ENCODE measurements at regions not wholly inside any gene's neighbourhood (a gene's known extent, or its start where the extent isn't known, plus 50 kb on each side); places are given as distances from the start of the nearest gene placed in this dataset.
A peak's percentile ranks its signal among the peaks of the same experiment; 100 is the strongest.
"Not testable (repeated sequence)": the region's sequence is repeated elsewhere in the genome, so short reads cannot be mapped to it uniquely, and the experiment has no call there.

DNA sequence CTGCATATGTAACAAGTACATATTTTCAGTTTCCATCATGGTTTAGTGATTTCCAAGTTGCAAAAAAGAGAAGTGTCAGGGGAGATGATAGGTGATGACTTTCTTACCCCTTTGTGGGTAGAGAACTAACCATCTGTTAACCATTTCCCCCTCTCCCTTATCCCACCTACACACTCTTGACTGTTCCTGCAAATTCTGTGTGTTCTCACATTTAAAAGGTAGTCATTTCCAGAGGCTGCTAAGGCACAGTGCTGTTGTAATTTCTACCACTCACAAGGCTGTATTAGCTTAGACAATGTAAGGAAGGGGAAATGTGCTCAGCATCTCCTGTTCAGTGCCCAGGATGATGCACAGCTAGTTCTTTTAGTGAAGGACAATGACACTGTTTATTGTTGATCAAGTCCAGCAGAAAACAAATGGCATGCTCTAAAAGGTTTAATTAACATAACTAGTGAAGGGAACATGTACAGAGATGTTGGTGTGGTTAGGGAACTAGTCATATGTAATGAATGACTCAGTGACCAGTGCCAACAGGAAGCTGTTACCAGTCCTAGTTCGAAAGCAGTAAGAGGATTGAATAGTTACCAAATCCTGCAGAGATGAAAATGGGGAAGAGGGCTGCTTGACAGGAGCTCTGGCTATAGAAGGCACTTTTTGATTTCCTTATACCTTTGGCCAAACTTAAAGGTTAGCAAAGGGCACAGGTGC, 165.1 kb downstream of the PLK2 start:
- DNase-seq = peak in 1 of 2 experiments; percentile 15

DNA sequence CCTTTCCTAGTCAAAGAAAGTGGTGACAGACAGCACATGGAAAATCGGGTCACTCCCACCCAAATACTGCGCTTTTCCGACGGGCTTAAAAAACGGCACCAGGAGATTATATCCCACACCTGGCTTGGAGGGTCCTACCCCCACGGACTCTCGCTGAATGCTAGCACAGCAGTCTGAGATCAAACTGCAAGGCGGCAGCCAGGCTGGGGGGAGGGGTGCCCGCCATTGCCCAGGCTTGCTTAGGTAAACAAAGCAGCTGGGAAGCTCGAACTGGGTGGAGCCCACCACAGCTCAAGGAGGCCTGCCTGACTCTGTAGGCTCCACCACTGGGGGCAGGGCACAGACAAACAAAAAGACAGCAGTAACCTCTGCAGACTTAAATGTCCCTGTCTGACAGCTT, 171.6 kb downstream of the PLK2 start:
- not testable (repeated sequence) for DNase-seq

DNA sequence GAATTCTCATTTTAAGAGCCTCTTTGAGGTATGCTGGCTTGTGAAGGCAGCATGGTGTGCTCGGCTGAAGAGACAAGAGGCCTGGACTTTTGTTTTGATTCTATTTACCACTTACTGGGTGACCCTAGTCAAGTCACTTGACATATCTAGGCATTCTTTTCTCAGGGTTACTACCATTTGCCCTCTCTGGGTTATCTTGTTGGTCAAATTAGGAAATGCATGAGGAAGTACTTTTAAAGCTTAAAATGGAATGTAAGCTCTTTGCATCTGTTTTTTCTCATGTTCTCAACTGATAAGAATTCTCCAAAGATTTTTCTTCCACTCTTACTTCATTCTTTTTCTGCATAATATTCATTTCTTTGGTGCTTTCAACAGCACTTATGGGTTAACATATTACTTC, 173.1 kb downstream of the PLK2 start:
- no peak for DNase-seq

DNA sequence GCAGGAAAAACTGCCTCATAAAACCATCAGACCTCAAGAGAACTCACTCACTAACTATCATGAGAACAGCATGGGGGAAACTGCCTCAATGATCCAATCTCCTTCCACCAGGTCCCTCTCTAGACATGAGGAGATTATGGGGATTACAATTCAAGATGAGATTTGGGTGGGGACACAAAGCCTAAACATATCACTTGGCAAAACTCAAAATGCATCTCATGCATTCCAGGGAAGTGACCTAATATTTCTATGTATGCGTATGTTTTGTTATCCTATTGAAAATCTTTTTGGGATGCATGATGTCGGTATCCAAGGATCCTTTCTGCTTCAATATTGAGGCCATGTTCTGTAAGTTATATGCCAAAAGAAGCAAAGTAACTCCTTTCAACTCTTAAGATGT, 174.0 kb downstream of the PLK2 start:
- no peak for DNase-seq

DNA sequence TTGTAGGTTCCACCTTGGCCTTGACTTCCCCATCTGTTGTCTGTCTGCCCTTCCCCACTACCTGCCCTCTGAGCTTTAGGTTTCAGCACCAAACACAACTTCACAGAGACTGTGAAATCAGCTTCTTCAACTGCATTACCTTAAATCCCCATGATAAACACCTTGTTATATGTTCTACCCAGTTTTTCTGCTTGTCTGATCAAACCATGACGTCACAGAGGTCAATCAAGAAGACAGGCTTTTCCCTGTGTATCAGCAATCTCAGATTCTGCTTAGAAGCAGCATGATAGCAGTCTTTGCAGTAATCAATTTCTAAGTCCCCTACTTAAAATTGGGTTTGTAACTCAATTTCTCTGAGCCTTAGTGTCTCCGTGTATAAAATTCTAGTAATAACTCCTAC, 175.0 kb downstream of the PLK2 start:
- no peak for DNase-seq

DNA sequence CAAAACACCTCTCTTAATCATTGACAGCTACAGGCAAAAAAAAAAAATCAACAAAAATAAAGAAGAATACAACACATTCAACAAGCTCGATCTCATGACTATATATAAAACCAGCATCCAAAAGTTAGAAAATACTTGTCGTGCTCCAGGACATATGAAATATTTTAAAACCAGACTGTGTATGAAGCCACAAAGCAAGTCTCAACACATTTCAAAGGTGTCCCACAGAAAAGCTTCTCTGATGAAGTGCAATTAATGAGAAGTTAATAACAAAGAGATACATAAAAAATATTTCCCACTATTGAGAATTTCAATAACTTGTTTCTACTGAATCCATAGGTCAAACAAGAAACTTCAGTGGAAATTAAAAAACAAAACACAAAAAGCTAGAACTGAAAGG, 178.7 kb downstream of the PLK2 start:
- no peak for DNase-seq

DNA sequence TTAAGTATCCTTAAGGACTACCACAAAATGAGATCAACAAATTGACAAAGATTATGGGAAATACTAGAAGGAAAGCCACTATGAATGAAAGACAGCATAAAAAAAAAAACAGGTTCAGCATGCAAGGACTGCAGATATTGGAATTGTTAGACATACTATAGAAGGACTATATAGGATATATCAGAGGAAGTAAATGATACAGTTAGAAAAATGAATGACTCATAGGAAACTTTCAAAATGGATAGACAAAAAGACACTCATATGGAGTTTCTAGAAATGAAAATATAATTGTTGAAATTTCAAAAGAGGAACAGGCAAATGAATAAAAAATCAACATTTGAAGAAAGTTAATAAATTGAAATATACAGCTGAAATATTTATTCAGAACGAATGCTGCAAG, 180.6 kb downstream of the PLK2 start:
- DNase-seq = no peak

DNA sequence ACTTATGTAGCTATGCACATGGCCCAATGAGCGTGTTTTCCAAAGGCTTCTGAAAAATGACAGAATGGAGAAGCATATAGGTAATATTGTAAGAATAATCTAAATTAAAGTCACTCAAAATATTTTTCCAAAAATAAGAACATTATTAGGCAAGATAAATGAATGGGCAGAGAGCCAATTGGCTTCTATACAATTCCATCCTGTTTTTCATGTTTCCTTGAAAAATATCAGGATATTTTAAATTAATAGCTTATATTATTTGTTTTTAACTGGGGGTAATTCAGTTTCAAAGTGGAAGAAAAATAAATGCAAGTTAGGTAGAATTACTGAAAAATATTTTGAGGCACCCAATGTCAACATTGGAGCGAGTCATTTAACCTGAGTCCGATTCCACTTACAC, 183.5 kb downstream of the PLK2 start:
- DNase-seq = no peak

DNA sequence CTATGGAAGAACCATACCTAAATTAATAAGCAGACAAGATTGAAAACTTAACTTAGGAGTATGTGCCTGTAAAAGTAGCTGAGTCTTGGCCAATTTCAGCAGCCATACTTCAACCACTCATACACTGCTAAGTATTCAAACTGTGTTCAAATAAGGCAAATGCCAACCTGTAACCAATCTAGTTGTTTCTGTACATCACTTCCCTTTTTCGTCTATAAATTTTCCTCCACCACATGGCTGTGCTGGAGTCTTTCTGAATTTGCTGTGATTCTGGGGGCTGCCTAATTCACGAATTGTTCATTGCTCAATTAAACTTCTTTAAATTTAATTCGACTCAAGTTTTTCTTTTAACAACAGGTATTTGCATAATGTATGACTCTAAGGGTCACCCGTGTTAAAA, 184.4 kb downstream of the PLK2 start:
- no peak for DNase-seq

DNA sequence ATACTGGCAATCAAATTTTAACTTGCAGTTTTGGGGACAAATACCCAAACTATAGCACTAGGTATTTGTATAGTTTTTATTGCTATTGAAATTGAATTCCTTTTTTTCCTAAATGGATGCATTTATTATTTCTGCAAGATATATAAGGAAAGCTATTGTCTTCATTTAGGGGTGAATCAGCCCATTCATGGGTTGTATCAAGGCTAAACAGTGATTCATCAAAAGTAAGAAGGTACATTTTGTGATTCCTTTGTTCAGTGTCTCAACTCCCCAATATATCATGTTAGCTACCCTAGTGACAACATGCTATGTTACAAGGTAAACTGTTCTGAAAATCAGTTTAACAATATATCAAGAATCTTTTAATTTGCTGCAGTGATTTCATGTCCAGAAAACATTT, 185.7 kb downstream of the PLK2 start:
- DNase-seq = no peak

DNA sequence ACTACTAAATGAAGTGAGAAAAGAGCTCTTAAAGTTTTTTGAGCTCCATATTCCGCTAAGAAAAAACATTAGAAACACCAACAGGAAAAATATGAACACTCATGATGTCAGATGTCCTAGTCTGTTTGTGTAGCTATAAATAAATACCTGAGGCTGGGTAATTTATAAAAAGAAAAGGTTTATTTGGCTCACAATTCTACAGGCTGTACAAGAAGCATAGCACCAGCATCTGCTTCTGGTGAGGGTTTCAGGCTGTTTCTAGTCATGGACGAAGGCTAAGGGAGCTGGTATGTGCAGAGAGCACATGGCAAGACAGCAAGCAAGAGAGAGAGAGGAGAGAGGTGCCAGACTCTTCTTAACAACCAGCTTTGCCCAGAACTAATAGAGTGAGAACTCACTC, 186.2 kb downstream of the PLK2 start:
- no peak for DNase-seq

DNA sequence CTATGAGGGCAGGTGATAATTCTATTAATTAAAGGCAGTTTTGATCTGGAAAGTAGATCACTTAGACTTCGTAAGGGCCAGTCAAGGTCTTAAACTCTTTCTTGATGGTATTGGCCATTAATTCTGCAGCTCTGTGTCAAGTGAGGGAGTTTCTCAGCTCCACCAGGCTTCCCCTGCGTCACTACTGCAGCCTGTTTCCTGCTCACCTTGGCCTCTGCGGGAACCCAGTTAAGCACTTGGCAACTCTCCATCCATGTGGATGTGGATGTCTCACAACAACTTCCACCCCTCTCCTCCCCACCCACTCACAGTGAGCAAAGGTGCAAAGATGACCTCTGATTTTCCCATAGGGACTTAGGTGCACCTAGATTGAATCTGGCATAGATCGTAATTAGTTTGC, 191.6 kb downstream of the PLK2 start:
- DNase-seq = no peak

DNA sequence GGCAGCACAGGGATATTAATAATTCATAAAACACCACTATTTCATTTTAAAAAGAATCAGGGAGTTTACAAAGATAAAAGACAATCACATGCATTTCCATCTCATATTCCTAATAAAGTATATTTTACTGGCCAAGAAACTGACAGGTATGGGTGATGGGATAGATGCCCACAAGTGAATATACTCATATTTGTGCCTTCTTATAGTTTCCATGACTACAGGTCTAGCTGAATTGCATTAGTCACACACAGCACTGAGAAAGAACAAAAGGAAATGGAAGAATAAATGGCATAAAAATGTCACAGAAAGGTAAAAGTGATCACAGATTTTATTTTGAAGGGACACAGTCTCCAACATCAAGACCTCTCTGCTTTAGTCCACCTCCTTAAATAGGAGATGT, 193.5 kb downstream of the PLK2 start:
- no peak for DNase-seq

DNA sequence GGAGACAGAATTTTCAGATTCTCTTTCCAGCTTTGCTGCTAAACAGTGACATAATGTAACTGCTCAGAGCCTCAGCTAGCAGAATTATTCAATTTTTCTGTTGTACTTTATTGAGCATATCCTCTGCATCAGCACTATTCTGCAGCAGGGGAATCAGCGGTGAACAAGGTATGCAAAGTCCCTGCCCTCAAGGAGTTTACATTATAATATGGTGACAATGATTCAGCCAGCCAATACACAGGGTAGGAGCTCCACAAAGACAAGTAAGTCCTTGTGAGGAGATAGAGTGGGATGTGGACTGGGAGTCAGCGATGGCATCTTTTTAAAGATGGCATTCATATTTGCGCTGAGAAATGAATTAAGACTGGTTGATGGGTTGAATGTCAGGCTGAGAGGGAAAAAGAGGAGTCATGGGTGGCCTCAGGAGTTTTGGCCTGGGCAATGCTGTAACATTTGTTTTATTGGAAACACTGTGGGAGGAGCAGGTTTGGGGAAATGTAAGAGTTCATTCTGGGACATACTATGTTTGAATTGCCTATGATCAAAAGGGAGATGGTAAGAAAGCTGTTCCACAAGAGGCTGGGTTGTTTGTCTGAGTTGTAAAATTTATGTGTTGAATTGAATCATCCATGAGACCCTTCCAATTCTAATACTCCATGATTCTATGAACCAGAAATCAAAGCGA, 194.5 kb downstream of the PLK2 start:
- DNase-seq = no peak

DNA sequence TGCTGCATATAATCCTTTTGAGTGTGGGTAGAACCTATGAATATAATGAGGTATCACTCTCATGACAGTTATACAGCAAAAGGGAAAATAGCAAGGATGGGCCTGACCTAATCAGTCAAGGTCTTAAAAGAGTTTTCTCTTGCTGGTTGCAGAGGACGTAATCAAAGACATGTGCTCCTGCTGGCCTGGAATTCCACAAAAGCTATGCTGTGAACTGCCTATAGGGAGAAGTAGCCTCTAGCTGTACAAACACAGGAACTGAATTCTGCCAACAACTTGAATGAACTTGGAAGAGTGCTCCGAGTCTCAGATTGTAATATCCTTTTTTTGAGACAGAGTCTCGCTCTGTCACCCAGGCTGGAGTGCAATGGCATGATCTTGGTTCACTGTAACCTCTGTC, 195.6 kb downstream of the PLK2 start:
- DNase-seq = no peak

DNA sequence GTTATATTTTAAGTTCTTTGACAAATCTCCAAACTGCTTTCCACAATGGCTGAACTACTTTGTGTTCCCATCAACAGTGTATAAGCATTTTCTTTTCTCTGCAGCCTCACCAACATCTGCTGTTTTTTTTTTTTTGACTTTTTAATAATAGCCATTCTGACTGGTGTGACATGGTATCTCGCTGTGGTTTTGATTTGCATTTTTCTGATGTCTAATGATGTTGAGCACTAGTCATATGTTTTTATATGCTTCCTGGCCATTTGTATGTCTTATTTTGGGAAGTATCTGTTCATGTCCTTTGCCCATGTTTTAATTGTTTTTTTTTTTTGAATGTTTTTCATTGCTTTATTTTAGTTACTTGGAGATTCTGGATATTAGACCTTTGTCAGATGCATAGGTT, 196.6 kb downstream of the PLK2 start:
- no peak for DNase-seq

DNA sequence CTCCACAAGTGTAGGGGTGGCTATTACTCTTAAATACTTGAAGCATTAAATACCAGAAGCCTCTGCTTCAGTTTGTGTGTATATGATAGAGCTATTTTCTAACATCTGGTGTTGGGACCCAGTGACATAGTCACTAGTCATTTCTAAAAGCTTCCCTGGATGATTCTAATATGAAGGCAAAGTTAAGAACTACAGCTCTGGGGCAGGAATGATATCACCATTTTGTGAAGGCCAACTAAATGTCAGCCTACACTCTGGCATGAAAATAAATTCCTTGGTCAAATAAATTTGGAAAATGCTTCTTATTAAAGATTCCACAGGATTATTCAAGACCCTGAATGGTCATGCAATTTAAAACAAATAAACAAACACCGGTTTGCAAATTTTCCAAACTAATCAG, 197.7 kb downstream of the PLK2 start:
- no peak for DNase-seq

DNA sequence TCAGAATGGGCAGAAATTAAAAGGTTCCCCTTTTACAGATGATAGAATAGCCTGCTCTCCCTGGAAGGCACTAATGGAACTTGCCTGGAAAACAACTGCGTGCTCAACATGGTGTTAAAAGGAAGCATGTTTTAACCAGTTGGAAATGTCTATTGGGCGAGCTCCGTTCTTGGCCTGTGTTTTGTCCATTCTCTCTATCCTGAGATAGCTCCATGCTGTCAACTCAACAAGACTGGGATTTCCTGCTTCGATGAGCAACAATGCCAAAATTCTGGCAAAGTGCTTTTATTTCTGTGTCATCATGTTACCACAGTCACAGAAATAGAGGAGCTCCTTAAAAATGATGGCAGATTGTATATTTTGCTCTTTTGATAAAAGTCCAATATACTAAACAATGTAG, 198.3 kb downstream of the PLK2 start:
- no peak for DNase-seq

DNA sequence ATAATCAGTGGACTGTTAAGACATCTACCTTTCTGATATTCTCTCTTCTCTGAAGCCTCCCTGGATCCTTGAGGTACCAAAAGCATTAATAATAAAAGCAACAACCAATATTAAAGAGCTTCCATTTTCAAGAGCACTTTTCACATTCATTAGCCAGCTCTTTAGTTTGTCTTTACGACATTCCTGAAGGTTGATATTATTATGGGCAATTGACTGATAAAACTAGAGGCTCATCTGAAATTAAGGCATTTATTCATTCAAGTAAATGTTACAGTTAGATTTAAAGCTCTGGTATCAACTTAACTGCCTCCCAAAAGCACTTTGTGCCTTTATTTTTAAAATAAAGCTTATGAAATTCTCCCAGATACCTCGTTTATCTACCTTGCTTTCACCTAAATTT, 199.6 kb downstream of the PLK2 start:
- no peak for DNase-seq

DNA sequence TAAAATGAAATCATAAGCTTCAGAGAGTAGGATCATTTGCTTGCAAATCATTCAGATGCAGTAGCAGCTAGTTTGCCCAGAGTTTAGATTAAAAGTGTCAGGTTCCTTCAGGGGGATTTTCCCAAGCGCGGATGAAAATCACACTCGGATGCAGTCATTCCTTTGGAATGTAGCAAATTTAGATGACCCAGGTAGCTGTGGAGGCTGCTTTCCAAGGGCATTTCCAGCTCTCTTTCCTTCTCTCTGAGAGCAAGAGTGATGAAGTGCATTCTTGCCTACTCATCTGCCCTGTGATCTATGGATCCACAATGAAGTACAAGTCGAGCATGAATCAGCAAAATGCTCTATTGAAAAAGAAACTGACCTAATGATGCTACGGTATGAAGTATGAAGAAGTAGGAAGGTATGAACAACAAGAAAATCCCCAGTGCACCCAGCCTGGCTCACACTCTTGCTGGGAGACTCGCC, 200.2 kb downstream of the PLK2 start:
- no peak for DNase-seq

DNA sequence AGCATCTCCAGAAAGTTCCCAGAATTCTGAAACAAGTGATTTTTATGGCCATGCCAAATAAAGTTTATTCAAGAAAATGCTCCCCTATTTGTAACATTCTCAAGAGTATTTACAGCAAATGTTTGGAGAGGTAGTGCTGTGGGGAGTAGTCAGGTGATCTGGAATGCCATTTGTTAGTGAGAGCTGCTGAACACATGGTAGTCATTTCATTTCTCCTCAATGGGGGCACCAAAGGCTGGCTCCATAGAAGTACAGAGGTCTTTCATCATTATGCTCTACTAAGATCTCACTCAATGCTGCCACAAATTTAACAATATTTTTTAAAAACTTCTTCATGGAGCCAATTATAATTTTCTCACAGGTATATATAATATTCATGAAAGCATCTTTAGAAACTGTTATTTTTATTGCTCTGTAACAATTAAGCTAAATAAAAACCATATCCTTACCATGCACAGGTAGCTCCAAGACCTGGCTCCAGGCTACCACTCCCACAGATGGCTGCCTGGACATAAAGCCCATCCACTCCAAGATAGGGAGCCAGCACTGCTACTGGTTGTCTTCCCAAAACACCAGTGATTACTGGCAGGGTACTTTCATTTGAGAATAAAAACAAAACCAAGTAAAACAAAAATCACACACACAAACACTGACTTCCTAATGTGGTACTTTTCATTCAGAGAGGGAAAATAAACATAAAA, 200.8 kb downstream of the PLK2 start:
- DNase-seq = no peak

DNA sequence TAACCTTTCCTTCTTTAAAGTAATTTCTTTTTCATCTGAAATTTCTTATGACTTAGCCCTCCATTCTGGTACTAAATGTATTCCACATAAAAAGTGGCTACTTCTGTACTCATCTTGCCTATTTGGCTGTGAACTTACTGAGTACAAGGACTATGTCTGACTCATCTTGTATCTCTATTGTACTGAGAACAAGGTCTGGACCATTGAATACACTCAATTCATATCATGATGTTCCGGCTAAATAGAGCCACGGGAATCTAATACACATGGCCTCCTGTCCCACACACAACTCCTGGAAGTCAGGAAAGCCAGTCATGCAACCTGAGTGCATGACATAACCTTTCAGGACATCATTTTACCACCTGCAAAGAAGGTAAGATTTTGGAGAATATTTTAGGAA, 203.9 kb downstream of the PLK2 start:
- DNase-seq = no peak

DNA sequence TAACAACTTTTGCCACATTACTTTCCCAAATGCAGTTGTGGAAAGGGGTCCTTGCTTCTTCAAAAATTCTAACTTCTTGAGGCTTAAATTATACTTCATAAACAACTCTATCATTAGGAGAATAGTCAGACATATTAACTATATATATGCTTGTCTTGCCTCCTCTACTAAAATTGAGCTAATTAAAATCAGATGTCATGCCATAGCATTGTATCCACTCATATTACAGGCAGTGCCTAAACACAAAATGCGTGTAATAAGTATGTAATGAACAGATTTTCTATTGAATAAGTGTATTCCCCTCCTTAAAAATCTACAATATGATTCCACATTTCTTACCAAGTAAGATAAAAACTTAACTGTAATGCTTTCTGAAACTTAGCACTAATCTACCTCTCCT, 204.5 kb downstream of the PLK2 start:
- no peak for DNase-seq

DNA sequence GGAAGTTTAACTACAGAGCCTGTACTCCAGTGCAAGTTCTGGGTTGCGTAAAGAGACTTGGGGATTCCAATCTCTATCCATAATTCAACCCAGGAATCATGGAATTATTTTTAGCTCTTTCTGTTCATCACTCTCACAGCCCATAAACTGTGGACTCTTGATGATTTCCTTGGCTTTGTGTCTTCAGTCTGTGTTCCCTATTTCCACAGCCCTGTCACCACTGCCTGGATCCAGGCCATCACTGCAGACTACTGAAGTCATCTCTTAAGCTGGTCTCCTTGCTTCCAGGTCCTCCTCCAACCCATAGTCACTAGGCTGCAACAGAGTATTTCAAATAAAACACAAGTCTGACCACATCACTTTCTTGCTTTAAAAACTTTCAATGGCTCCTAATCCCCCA, 211.7 kb downstream of the PLK2 start:
- no peak for DNase-seq
